Esophagus muscularis mucosa (tissue), 4 donors: ENCODE measurements at regions not wholly inside any gene's neighbourhood (a gene's known extent, or its start where the extent isn't known, plus 50 kb on each side); places are given as distances from the start of the nearest gene placed in this dataset.

Experiments used
- EP300 ChIP-seq: sonication (generic); formaldehyde crosslinking; IDR thresholded peaks from one replicate; pipeline ENCODE4 v1.6.1; 2017; ENCODE audit warnings: antibody characterized with exemption
- POLR2A ChIP-seq: fragments of 450-650 bp; IDR thresholded peaks from one replicate; pipeline ENCODE4 v1.6.1; 2017; ENCODE audit warnings: antibody characterized with exemption, moderate library complexity, mild to moderate bottlenecking, low read depth
- TF ChIP-seq, protein P1 (sequence below), 3 experiments: fragments of 200-600 bp in 2 of 3; fragments of 450-650 bp in 1 of 3; sonication (generic) in 2 of 3; IDR thresholded peaks; one replicate each; pipeline ENCODE4 v1.5.1; 2017 to 2019; ENCODE audit warnings: antibody characterized with exemption in 3 of 3, mild to moderate bottlenecking in 2 of 3, moderate library complexity in 1 of 3

DNA sequence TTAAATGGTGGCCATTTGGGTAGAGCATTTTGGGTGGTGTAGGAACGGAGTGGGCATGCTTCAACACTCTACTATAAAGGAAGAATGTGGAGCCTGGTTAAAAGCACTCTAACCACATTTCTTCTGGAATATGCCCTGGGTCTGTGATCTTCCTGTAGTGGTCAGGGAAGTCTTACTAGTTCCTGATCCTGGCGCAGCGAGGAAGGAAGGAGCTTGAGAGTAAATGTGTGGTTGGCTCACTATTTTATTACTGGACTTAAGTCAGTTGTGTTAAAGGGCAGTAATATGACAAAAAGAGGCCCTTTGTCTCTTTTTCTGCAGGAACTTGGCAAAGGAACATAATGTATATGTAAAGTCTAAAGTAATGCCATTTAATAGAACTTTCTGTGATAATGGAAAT is 197.6 kb upstream of the ZPLD1 start:
- TF ChIP-seq, protein P1, sequence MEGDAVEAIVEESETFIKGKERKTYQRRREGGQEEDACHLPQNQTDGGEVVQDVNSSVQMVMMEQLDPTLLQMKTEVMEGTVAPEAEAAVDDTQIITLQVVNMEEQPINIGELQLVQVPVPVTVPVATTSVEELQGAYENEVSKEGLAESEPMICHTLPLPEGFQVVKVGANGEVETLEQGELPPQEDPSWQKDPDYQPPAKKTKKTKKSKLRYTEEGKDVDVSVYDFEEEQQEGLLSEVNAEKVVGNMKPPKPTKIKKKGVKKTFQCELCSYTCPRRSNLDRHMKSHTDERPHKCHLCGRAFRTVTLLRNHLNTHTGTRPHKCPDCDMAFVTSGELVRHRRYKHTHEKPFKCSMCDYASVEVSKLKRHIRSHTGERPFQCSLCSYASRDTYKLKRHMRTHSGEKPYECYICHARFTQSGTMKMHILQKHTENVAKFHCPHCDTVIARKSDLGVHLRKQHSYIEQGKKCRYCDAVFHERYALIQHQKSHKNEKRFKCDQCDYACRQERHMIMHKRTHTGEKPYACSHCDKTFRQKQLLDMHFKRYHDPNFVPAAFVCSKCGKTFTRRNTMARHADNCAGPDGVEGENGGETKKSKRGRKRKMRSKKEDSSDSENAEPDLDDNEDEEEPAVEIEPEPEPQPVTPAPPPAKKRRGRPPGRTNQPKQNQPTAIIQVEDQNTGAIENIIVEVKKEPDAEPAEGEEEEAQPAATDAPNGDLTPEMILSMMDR (IDR thresholded peaks at IDR 0.05), result no peak
- TF ChIP-seq EP300 (no peak), POLR2A (no peak)
